A673 (cell line): ENCODE measurements at regions not wholly inside any gene's neighbourhood (a gene's known extent, or its start where the extent isn't known, plus 50 kb on each side); places are given as distances from the start of the nearest gene placed in this dataset.

Experiments
- BruUV-seq: library from RNA; stranded (reverse); fragments of 400-500 nt; replicated peaks from 2 replicates; lab custom pipeline; 2021; lab: Mats Ljungman, UMichigan
- CTCF ChIA-PET: fragments of 300-600 bp; sonication (Branson Sonifier 250); formaldehyde crosslinking; loops from one replicate; lab custom pipeline; 2022; ENCODE audit warnings: antibody characterized with exemption; lab: Charles Lee
- POLR2A ChIA-PET: fragments of 300-600 bp; sonication (Branson Sonifier 250); formaldehyde crosslinking; loops from one replicate; lab custom pipeline; 2022; ENCODE audit warnings: antibody characterized with exemption; ENCODE audit not compliant: low non-redundant PET; lab: Charles Lee
- DNase-seq: peaks from one replicate; pipeline ENCODE4 v3.0.0-alpha.2; 2015; ENCODE audit warnings: low spot score
- H3K27ac ChIP-seq: fragments of 200-600 bp; sonication (generic); 2 replicates; pipeline ENCODE4 v1.5.1; 2016; ENCODE audit warnings: mixed run types, low read depth, mild to moderate bottlenecking, mixed read lengths, antibody characterized with exemption, low read length; ENCODE audit not compliant: poor library complexity, severe bottlenecking
- H3K27me3 ChIP-seq: fragments of 200-600 bp; sonication (generic); replicated peaks from 2 replicates; pipeline ENCODE4 v1.6.1; 2017; ENCODE audit warnings: mixed run types, low read depth, mild to moderate bottlenecking, mixed read lengths, antibody characterized with exemption, low read length; ENCODE audit not compliant: insufficient read depth, poor library complexity
- H3K36me3 ChIP-seq: fragments of 200-600 bp; sonication (generic); 2 replicates; pipeline ENCODE4 v1.6.1; 2016; ENCODE audit warnings: mixed run types, mild to moderate bottlenecking, mixed read lengths, antibody characterized with exemption, low read length; ENCODE audit not compliant: insufficient read depth, poor library complexity, severe bottlenecking
- H3K4me1 ChIP-seq: fragments of 200-600 bp; sonication (generic); 2 replicates; pipeline ENCODE4 v1.6.1; 2017; ENCODE audit warnings: mixed run types, mild to moderate bottlenecking, mixed read lengths, antibody characterized with exemption, low read length; ENCODE audit not compliant: insufficient read depth, poor library complexity, severe bottlenecking
- H3K4me3 ChIP-seq: fragments of 200-600 bp; sonication (generic); 2 replicates; pipeline ENCODE4 v1.5.1; 2016; ENCODE audit warnings: low read depth, mixed run types, mild to moderate bottlenecking, mixed read lengths, low read length; ENCODE audit not compliant: poor library complexity, severe bottlenecking
- H3K9me3 ChIP-seq: fragments of 200-600 bp; sonication (generic); 2 replicates; pipeline ENCODE4 v1.6.1; 2016; ENCODE audit warnings: mixed run types, low read depth, mild to moderate bottlenecking, mixed read lengths, antibody characterized with exemption, low read length; ENCODE audit not compliant: poor library complexity, severe bottlenecking
- EZH2 ChIP-seq: fragments of 200-600 bp; sonication (generic); IDR thresholded peaks from 2 replicates; pipeline ENCODE4 v1.6.1; 2017; ENCODE audit warnings: borderline replicate concordance, low read depth, mild to moderate bottlenecking, mixed read lengths, antibody characterized with exemption, low read length; ENCODE audit not compliant: poor library complexity, severe bottlenecking
- intact Hi-C: fragments of 100-400 bp; cut with micrococcal nuclease; formaldehyde crosslinking; loops from one replicate; pipeline ENCODE4 v1.10.0; 2022; ENCODE audit not compliant: unreplicated experiment
- TF ChIP-seq, protein P1 (sequence below): fragments of 300-800, 200-600 bp; sonication (generic); conservative IDR thresholded peaks from 2 replicates; pipeline ENCODE4 v1.5.1; 2017; ENCODE audit warnings: low read depth, mild to moderate bottlenecking, antibody characterized with exemption, low read length, moderate library complexity, mixed read lengths

DNA sequence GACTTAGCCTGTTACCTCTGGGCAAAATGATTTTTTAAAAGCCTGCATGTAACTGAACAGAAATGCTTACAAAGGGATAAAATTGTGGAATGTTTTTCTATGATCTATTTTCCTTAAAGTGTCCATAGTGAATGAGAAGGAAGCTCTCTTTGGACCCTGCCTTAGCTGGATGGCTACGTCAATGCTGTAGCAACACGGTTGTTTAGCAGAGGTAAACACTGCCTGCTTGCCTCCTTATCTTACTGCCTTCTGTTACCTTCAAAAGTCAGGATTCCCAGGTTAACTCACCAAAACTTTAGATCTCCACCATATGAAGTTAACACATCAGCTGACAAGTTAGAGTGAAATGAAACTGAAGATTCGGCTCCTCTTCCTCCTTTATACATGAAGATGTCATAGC, 402.6 kb downstream of the SAMD5 start:
- Histone ChIP-seq H3K4me1 (no peaks in the 10 kb centered on the region), H3K4me3 (no peak overlapping the region), H3K9me3 (no peaks in the 10 kb centered on the region), H3K27me3 (no peaks in the 10 kb centered on the region), H3K27ac (no peak overlapping the region), H3K36me3 (no peaks in the 10 kb centered on the region)
- no peak for TF ChIP-seq EZH2
- TF ChIP-seq, protein P1, sequence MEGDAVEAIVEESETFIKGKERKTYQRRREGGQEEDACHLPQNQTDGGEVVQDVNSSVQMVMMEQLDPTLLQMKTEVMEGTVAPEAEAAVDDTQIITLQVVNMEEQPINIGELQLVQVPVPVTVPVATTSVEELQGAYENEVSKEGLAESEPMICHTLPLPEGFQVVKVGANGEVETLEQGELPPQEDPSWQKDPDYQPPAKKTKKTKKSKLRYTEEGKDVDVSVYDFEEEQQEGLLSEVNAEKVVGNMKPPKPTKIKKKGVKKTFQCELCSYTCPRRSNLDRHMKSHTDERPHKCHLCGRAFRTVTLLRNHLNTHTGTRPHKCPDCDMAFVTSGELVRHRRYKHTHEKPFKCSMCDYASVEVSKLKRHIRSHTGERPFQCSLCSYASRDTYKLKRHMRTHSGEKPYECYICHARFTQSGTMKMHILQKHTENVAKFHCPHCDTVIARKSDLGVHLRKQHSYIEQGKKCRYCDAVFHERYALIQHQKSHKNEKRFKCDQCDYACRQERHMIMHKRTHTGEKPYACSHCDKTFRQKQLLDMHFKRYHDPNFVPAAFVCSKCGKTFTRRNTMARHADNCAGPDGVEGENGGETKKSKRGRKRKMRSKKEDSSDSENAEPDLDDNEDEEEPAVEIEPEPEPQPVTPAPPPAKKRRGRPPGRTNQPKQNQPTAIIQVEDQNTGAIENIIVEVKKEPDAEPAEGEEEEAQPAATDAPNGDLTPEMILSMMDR = no peak
- BruUV-seq = no TSS peak
- no peak for DNase-seq
- ChIA-PET POLR2A (no interaction called here), CTCF (no interaction called here)
- intact Hi-C loops = no loop called here

GRCh38 chr6:147911686-147912085, 403.2 kb downstream of the SAMD5 start:
- no peaks in the 10 kb centered on the region for H3K9me3 ChIP-seq
- H3K27ac ChIP-seq = no peak overlapping the region
- H3K36me3 ChIP-seq = no peaks in the 10 kb centered on the region
- no peaks in the 10 kb centered on the region for H3K4me1 ChIP-seq
- no peak overlapping the region for H3K4me3 ChIP-seq
- intact Hi-C loops = no loop called here
- TF ChIP-seq, protein P1 = no peak
- DNase-seq = no peak
- H3K27me3 ChIP-seq = no peaks in the 10 kb centered on the region
- BruUV-seq = no TSS peak
- POLR2A ChIA-PET = no interaction called here
- CTCF ChIA-PET = no interaction called here

- Histone ChIP-seq H3K9me3 (peaks cover 5% of the 10 kb centered on the region), H3K36me3 (no peaks in the 10 kb centered on the region), H3K27me3 (no peaks in the 10 kb centered on the region), H3K4me1 (peaks cover 9% of the 10 kb centered on the region), H3K4me3 (no peak overlapping the region), H3K27ac (no peak overlapping the region)
- POLR2A ChIA-PET = no interaction called here
- CTCF ChIA-PET = no interaction called here
- TF ChIP-seq, protein P1 = no peak
- no peak for TF ChIP-seq EZH2
- intact Hi-C loops = no loop called here
- BruUV-seq = no TSS peak
- DNase-seq = peak; percentile 53
Measured at GRCh38 chr6:147922799-147923198, 414.3 kb downstream of the SAMD5 start.
